Right lobe of liver (tissue), 4 donors: ENCODE measurements at regions not wholly inside any gene's neighbourhood (a gene's known extent, or its start where the extent isn't known, plus 50 kb on each side); places are given as distances from the start of the nearest gene placed in this dataset.

Source experiments
- CTCF ChIP-seq, 4 donors: fragments of 200-600 bp in 3 of 4; fragments of 450-650 bp in 1 of 4; IDR thresholded peaks; one replicate each; pipeline versions ENCODE4 v1.5.1 to v1.8.0; 2016 to 2022; ENCODE audit warnings: antibody characterized with exemption in 4 of 4, mild to moderate bottlenecking in 2 of 4
- POLR2A ChIP-seq: fragments of 450-650 bp; IDR thresholded peaks from one replicate; pipeline ENCODE4 v1.6.1; 2017; ENCODE audit warnings: antibody characterized with exemption, mild to moderate bottlenecking
- donor health status: DM: no; HTN: no; CAD: no.
- donor health status: DM: no; HTN: no; CAD: no.
- donor health status: DM: no; HTN: yes; CAD: no.

- no peak for TF ChIP-seq CTCF (IDR thresholded peaks at IDR 0.05)
- no peak for TF ChIP-seq POLR2A
Observed at GRCh38 chr10:65470986-65471385, 1454.8 kb upstream of the LRRTM3 start.
